ENCODE measurements at regions not wholly inside any gene's neighbourhood (a gene's known extent, or its start where the extent isn't known, plus 50 kb on each side); places are given as distances from the start of the nearest gene placed in this dataset.
A peak's percentile ranks its signal among the peaks of the same experiment; 100 is the strongest.

GRCh38 chr6:109265530-109265929, 116.7 kb downstream of the CD164 start:
- Histone ChIP-seq H3K36me3 (ENCODE audit: control insufficient read depth, insufficient read depth, low read length) (no peaks in the 10 kb centered on the region), H3K4me2 (ENCODE audit: insufficient read depth, low read length) (no peak overlapping the region), H3K4me1 (replicated peaks in 1 of 2; ENCODE audit: control insufficient read depth in 2 of 2, insufficient read depth in 2 of 2, low read length in 2 of 2) (peaks cover 0 to 9% of the 10 kb centered on the region in 2 experiments; a peak in 1 of 5 replicates), H4K20me1 (replicated peaks; ENCODE audit: control insufficient read depth, insufficient read depth, low read length) (no peaks in the 10 kb centered on the region), H3K9ac (ENCODE audit: insufficient read depth in 1 of 2, low read depth in 2 of 2, low read length in 2 of 2) (no peak overlapping the region), H2AFZ (ENCODE audit: low read depth, low read length) (no peak overlapping the region), H3K27ac (ENCODE audit: extremely low read depth, low read depth, low read length) (no peak overlapping the region), H3K9me3 (replicated peaks; ENCODE audit: control insufficient read depth, insufficient read depth, low read depth, low read length) (peaks cover 2% of the 10 kb centered on the region; the same call in 1 of the 2 replicates), H3K27me3 (ENCODE audit: control insufficient read depth in 2 of 2, insufficient read depth in 2 of 2, low read length in 2 of 2) (no peaks in the 10 kb centered on the region), H3K79me2 (ENCODE audit: control insufficient read depth, insufficient read depth, low read length) (no peaks in the 10 kb centered on the region), H3K4me3 (no peak overlapping the region), H3K9me1 (ENCODE audit: control insufficient read depth, insufficient read depth, low read length) (no peaks in the 10 kb centered on the region)
- ATAC-seq (no peak), FAIRE-seq (no peak), DNase-seq (ENCODE audit: extremely low read depth in 1 of 4, low spot score in 3 of 4) (no peak)
- TF ChIP-seq KLF1 (tag; IDR thresholded peaks at IDR 0.05) (no peak), RBM14 (IDR thresholded peaks at IDR 0.05; ENCODE audit: borderline replicate concordance, insufficient read depth, low read depth, low read length) (no peak), NFIX (CRISPR knock-in tag; IDR thresholded peaks at IDR 0.05; ENCODE audit: low read depth) (peak; percentile 55; the same call in 1 of the 2 replicates), ZNF184 (CRISPR knock-in tag; IDR thresholded peaks at IDR 0.05) (no peak), HMGN3 (IDR thresholded peaks at IDR 0.05; ENCODE audit: borderline replicate concordance, extremely low read depth, insufficient read length, low read depth, low read length) (no peak), ZC3H11A (IDR thresholded peaks at IDR 0.05; ENCODE audit: low read depth, low read length) (no peak), PTBP1 (IDR thresholded peaks at IDR 0.05; ENCODE audit: low read depth, low read length) (no peak), TFAP4 (CRISPR knock-in tag; IDR thresholded peaks at IDR 0.05; ENCODE audit: borderline replicate concordance) (no peak), ELK3 (CRISPR knock-in tag; IDR thresholded peaks at IDR 0.05) (no peak), NFIC (IDR thresholded peaks at IDR 0.05) (peak; percentile 83)
- in situ Hi-C loops (cut with MboI) = no loop called here
- ChIA-PET CTCF (ENCODE audit: low intra/inter-chr PET ratio) (no interaction called here), POLR2A (no interaction called here)
- 69% methylated on average over 3 of the region's 3 CpGs for WGBS (ENCODE audit: insufficient coverage, low coverage, missing lambda C conversion rate)
- BruUV-seq (replicated peaks) = no TSS peak
- intact Hi-C loops (cut with micrococcal nuclease) = no loop called here

Data from K562 (cell line).